Osteocyte (in vitro differentiated cells): ENCODE measurements at regions not wholly inside any gene's neighbourhood (a gene's known extent, or its start where the extent isn't known, plus 50 kb on each side); places are given as distances from the start of the nearest gene placed in this dataset.

Source experiments
- DNase-seq: peaks from one replicate; pipeline ENCODE4 v3.0.0; 2021; ENCODE audit warnings: mixed read lengths; ENCODE audit not compliant: unreplicated experiment; ENCODE audit errors: extremely low spot score
- H3K27ac Mint-ChIP-seq: one replicate; pipeline ENCODE4 v1.8.0; 2021; ENCODE audit warnings: mild to moderate bottlenecking, mixed read lengths; ENCODE audit not compliant: unreplicated experiment
- H3K27me3 Mint-ChIP-seq: one replicate; pipeline ENCODE4 v1.8.0; 2021; ENCODE audit warnings: mixed read lengths; ENCODE audit not compliant: unreplicated experiment
- H3K36me3 Mint-ChIP-seq: one replicate; pipeline ENCODE4 v1.8.0; 2021; ENCODE audit warnings: mixed read lengths; ENCODE audit not compliant: unreplicated experiment
- H3K4me1 Mint-ChIP-seq: one replicate; pipeline ENCODE4 v1.8.0; 2021; ENCODE audit warnings: mixed read lengths; ENCODE audit not compliant: unreplicated experiment
- H3K4me3 Mint-ChIP-seq: one replicate; pipeline ENCODE4 v1.8.0; 2021; ENCODE audit warnings: mild to moderate bottlenecking, moderate library complexity, mixed read lengths; ENCODE audit not compliant: unreplicated experiment
- H3K9me3 Mint-ChIP-seq: one replicate; pipeline ENCODE4 v1.8.0; 2021; ENCODE audit warnings: mixed read lengths; ENCODE audit not compliant: unreplicated experiment
- CTCF ChIP-seq: fragments of 200-600 bp; sonication (generic); IDR thresholded peaks from 2 replicates; pipeline ENCODE4 v1.5.0; 2021; ENCODE audit warnings: antibody characterized with exemption, mild to moderate bottlenecking, moderate library complexity

- no peak for DNase-seq
- no peak overlapping the region for H3K27ac Mint-ChIP-seq
- H3K9me3 Mint-ChIP-seq = no peaks in the 10 kb centered on the region
- H3K27me3 Mint-ChIP-seq = peaks cover 6% of the 10 kb centered on the region
- no peaks in the 10 kb centered on the region for H3K36me3 Mint-ChIP-seq
- TF ChIP-seq CTCF = no peak
- H3K4me1 Mint-ChIP-seq = no peaks in the 10 kb centered on the region
- no peak overlapping the region for H3K4me3 Mint-ChIP-seq
Measured at GRCh38 chr6:44609051-44609612, 221.6 kb downstream of the CDC5L start.

- TF ChIP-seq CTCF = no peak
- no peaks in the 10 kb centered on the region for H3K4me1 Mint-ChIP-seq
- no peak overlapping the region for H3K4me3 Mint-ChIP-seq
- no peaks in the 10 kb centered on the region for H3K36me3 Mint-ChIP-seq
- H3K27ac Mint-ChIP-seq = no peak overlapping the region
- DNase-seq = no peak
- H3K27me3 Mint-ChIP-seq = peaks cover 8% of the 10 kb centered on the region
- H3K9me3 Mint-ChIP-seq = no peaks in the 10 kb centered on the region
Measured at GRCh38 chr6:44614396-44614795, 226.9 kb downstream of the CDC5L start.

GRCh38 chr6:44615621-44616020, 228.1 kb downstream of the CDC5L start:
- Mint-ChIP-seq H3K36me3 (no peaks in the 10 kb centered on the region), H3K27me3 (peaks cover 5% of the 10 kb centered on the region), H3K27ac (no peak overlapping the region), H3K9me3 (no peaks in the 10 kb centered on the region), H3K4me1 (no peaks in the 10 kb centered on the region), H3K4me3 (no peak overlapping the region)
- no peak for DNase-seq
- no peak for TF ChIP-seq CTCF

GRCh38 chr6:44617416-44617815, 229.9 kb downstream of the CDC5L start:
- H3K4me3 Mint-ChIP-seq = no peak overlapping the region
- no peaks in the 10 kb centered on the region for H3K36me3 Mint-ChIP-seq
- DNase-seq = no peak
- TF ChIP-seq CTCF = no peak
- H3K27me3 Mint-ChIP-seq = peaks cover 5% of the 10 kb centered on the region
- no peaks in the 10 kb centered on the region for H3K9me3 Mint-ChIP-seq
- no peaks in the 10 kb centered on the region for H3K4me1 Mint-ChIP-seq
- H3K27ac Mint-ChIP-seq = no peak overlapping the region

GRCh38 chr6:44618371-44618770, 230.9 kb downstream of the CDC5L start:
- peaks cover 3% of the 10 kb centered on the region for H3K27me3 Mint-ChIP-seq
- H3K9me3 Mint-ChIP-seq = no peaks in the 10 kb centered on the region
- no peak for TF ChIP-seq CTCF
- H3K36me3 Mint-ChIP-seq = no peaks in the 10 kb centered on the region
- DNase-seq = no peak
- no peak overlapping the region for H3K27ac Mint-ChIP-seq
- H3K4me3 Mint-ChIP-seq = no peak overlapping the region
- no peaks in the 10 kb centered on the region for H3K4me1 Mint-ChIP-seq
